Tibial artery (tissue), 4 donors: ENCODE measurements at regions not wholly inside any gene's neighbourhood (a gene's known extent, or its start where the extent isn't known, plus 50 kb on each side); places are given as distances from the start of the nearest gene placed in this dataset.

Experiments
- DNase-seq, 2 donors: peaks; one replicate each; pipeline ENCODE4 v3.0.0-alpha.2; 2019
- H3K27ac ChIP-seq, 2 donors: fragments of 200-600 bp; sonication (generic) in 1 of 2; 1 replicate in 1 of 2; 2 replicates in 1 of 2; pipeline ENCODE4 v1.5.1; 2018 to 2019; ENCODE audit warnings: mild to moderate bottlenecking in 1 of 2
- H3K27me3 ChIP-seq, 2 donors: fragments of 200-600 bp; sonication (generic) in 1 of 2; one replicate each; pipeline versions ENCODE4 v1.5.1 to v1.6.0; 2016 to 2019
- H3K36me3 ChIP-seq, 3 donors: fragments of 200-600 bp; sonication (generic) in 2 of 3; one replicate each; pipeline ENCODE4 v1.5.1; 2016 to 2019; ENCODE audit warnings: mild to moderate bottlenecking in 2 of 3
- H3K4me1 ChIP-seq, 4 donors: fragments of 200-600 bp; sonication (generic) in 2 of 4; 1 replicate in 3 of 4; 2 replicates in 1 of 4; pipeline ENCODE4 v1.5.1; 2016 to 2019
- H3K4me3 ChIP-seq, 2 donors: fragments of 200-600 bp; sonication (generic) in 1 of 2; 1 replicate in 1 of 2; 2 replicates in 1 of 2; pipeline ENCODE4 v1.5.1; 2018 to 2019; ENCODE audit warnings: mild to moderate bottlenecking in 2 of 2
- H3K9me3 ChIP-seq, 3 donors: fragments of 200-600 bp; sonication (generic) in 1 of 3; one replicate each; pipeline ENCODE4 v1.5.1; 2016 to 2019
- intact Hi-C: fragments of 100-400 bp; cut with DNase I; formaldehyde crosslinking; loops from one replicate; pipeline ENCODE4 v1.15.0; 2023; ENCODE audit warnings: low total_unique reads
- TF ChIP-seq, protein P1 (sequence below), 2 experiments: fragments of 200-600 bp in 1 of 2; fragments of 450-650 bp in 1 of 2; IDR thresholded peaks; one replicate each; pipeline ENCODE4 v1.5.1; 2017 to 2019; ENCODE audit warnings: antibody characterized with exemption in 2 of 2, mild to moderate bottlenecking in 1 of 2, moderate library complexity in 1 of 2

DNA sequence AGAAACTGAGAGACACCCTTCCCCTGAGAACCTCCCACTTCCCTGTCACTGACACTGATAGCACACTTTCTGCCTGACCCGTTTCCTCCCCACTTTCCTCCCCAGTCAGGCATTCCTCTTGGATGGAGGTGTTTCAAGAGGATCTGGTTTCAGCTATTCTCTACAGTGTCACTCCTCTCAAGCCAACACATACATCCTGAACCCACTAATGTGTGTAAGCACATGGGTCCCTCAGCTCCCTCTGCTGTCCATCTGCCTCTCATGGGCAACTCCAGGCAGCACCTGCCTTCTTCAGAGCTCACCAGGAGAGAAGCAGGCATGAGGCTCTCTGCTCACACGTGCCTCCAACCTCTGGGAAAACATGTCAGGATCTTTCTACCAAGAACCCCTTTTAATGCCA, 207.6 kb downstream of the NAF1 start:
- Histone ChIP-seq H3K36me3 (no peaks in the 10 kb centered on the region), H3K4me1 (no peaks in the 10 kb centered on the region), H3K4me3 (no peak overlapping the region), H3K9me3 (no peaks in the 10 kb centered on the region), H3K27ac (no peak overlapping the region), H3K27me3 (no peaks in the 10 kb centered on the region)
- no peak for DNase-seq
- intact Hi-C loops: no loop called here
- TF ChIP-seq, protein P1, sequence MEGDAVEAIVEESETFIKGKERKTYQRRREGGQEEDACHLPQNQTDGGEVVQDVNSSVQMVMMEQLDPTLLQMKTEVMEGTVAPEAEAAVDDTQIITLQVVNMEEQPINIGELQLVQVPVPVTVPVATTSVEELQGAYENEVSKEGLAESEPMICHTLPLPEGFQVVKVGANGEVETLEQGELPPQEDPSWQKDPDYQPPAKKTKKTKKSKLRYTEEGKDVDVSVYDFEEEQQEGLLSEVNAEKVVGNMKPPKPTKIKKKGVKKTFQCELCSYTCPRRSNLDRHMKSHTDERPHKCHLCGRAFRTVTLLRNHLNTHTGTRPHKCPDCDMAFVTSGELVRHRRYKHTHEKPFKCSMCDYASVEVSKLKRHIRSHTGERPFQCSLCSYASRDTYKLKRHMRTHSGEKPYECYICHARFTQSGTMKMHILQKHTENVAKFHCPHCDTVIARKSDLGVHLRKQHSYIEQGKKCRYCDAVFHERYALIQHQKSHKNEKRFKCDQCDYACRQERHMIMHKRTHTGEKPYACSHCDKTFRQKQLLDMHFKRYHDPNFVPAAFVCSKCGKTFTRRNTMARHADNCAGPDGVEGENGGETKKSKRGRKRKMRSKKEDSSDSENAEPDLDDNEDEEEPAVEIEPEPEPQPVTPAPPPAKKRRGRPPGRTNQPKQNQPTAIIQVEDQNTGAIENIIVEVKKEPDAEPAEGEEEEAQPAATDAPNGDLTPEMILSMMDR (IDR thresholded peaks at IDR 0.05): no peak

DNA sequence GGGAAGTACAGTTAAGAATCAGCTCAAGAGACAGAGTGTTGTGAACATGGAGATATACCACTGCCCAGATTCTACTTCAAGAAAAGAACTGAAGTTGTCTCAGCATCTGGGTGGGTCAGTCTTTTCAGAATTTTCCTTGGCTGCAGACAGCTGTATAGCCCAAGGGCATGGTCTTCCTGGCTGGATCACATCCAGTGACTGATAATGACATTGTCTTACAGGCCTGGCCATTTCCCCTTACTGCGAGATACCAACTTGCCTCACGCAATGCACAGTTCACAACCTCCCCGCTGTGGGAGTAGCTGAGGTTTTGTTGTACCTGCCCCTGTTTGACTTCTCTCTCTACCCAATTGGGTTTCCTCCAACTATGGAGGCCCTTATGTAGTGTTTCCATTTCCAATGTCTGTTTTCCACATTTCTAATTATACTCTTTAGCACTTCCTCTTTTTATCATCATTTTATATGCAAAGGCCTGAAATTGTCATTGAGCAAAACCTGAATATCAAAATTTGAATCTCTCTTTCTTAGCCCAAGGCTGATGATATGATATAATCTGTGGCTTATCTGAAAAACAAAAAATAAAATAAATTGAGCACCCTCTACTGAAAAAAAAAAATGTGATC, 209.1 kb downstream of the NAF1 start:
- Histone ChIP-seq H3K9me3 (no peaks in the 10 kb centered on the region), H3K36me3 (no peaks in the 10 kb centered on the region), H3K4me1 (no peaks in the 10 kb centered on the region), H3K27me3 (no peaks in the 10 kb centered on the region), H3K27ac (no peak overlapping the region), H3K4me3 (no peak overlapping the region)
- intact Hi-C loops: no loop called here
- DNase-seq: no peak
- TF ChIP-seq, protein P1 (IDR thresholded peaks at IDR 0.05): no peak

DNA sequence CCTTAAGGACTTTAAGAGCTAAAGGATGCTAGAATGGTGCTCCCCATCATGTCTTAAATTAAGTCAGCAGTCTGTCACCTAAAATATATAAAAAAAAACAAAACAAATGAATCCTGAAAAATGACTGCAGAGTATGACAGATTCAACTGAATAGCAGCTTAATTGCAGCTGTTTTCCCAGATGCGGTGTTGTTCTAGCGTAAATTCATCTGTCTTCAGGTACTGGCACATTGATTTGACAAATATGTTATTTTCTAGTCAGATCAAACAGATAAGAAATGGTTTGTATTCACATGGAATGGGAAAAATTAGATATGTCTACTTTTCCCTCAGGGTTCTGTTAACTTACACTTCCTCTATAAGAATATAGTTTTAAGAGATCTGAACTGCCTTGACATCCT, 211.7 kb downstream of the NAF1 start:
- intact Hi-C loops: no loop called here
- no peak for DNase-seq
- no peak overlapping the region for H3K27ac ChIP-seq

DNA sequence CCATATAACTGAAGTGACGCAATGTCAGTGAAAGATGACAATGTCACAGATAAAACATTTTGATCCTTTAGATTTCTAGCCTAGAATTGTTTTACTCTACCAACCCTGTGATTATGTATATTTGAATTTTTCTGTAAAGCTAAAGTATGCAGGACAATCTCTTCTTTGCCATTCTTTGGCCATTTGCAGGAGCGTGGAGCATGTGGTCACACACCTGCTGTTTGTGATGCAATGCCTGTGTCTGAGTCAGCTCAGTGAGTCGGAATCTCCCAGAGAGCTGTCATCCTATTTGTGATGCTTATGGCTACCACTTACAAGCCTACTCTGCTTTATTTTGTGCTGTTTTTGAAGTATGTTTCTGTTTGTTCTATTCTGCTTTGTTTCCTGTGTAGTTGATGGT, 214.5 kb downstream of the NAF1 start:
- H3K27ac ChIP-seq: no peak overlapping the region
- H3K27me3 ChIP-seq: no peaks in the 10 kb centered on the region
- H3K36me3 ChIP-seq: no peaks in the 10 kb centered on the region
- no peaks in the 10 kb centered on the region for H3K9me3 ChIP-seq
- intact Hi-C loops: no loop called here
- no peak overlapping the region for H3K4me3 ChIP-seq
- DNase-seq: no peak
- TF ChIP-seq, protein P1 (IDR thresholded peaks at IDR 0.05): no peak
- H3K4me1 ChIP-seq: no peaks in the 10 kb centered on the region

More for the DNA sequence above, 211.7 kb downstream of the NAF1 start:
- TF ChIP-seq, protein P1 (IDR thresholded peaks at IDR 0.05): no peak
- Histone ChIP-seq H3K27me3 (no peaks in the 10 kb centered on the region), H3K4me1 (no peaks in the 10 kb centered on the region), H3K36me3 (no peaks in the 10 kb centered on the region), H3K4me3 (no peak overlapping the region), H3K9me3 (no peaks in the 10 kb centered on the region)

DNA sequence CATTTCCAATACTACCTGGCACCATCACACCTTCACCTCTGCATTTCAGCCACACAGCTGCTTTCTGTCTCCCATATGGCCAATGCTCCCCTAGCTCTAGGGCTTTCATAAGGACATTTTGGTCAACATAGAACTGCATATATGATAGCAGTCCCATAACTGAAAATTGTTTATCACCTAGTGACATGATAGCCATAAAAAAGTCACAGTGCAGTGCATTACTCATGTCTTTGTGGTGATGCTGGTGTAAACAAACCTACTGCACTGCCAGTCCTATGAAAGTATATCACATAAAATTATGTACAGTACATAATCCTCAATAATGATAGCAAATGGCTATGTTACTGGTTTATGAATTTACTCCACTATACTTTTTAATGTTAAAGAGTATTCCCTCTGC, 221.0 kb downstream of the NAF1 start:
- H3K36me3 ChIP-seq: no peaks in the 10 kb centered on the region
- intact Hi-C loops: no loop called here
- H3K4me1 ChIP-seq: no peaks in the 10 kb centered on the region
- no peak overlapping the region for H3K4me3 ChIP-seq
- TF ChIP-seq, protein P1 (IDR thresholded peaks at IDR 0.05): no peak
- no peaks in the 10 kb centered on the region for H3K9me3 ChIP-seq
- no peaks in the 10 kb centered on the region for H3K27me3 ChIP-seq
- DNase-seq: no peak
- H3K27ac ChIP-seq: no peak overlapping the region

DNA sequence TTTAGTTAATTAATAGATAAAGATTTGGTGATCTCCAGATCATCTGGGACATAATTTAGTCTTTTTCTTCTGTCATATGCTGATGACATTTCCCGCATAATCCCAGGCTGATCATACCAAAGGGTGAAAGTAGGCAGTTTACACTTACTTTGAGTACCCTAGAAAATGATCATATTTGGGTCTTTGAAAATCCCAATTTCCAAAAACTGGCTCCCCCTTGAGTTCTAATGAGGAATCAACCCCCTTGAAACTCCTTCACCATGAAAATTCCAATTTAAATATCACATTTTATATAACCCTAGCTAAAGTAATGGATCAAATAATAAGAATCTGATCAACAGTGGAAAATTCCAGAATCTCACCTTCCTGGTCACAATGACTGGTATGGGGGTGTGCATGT, 223.4 kb downstream of the NAF1 start:
- Histone ChIP-seq H3K27me3 (no peaks in the 10 kb centered on the region), H3K9me3 (no peaks in the 10 kb centered on the region), H3K4me3 (no peak overlapping the region), H3K36me3 (no peaks in the 10 kb centered on the region), H3K4me1 (no peaks in the 10 kb centered on the region), H3K27ac (no peak overlapping the region)
- no peak for DNase-seq
- TF ChIP-seq, protein P1 (IDR thresholded peaks at IDR 0.05): no peak
- intact Hi-C loops: no loop called here
